GM18951 (cell line): ENCODE measurements at regions not wholly inside any gene's neighbourhood (a gene's known extent, or its start where the extent isn't known, plus 50 kb on each side); places are given as distances from the start of the nearest gene placed in this dataset.
"Not testable (repeated sequence)": the region's sequence is repeated elsewhere in the genome, so short reads cannot be mapped to it uniquely, and the experiment has no call there.

Source experiments
- in situ Hi-C: fragments of 300-500 bp; cut with MboI; formaldehyde crosslinking; loops from one replicate; pipeline ENCODE4 v1.12.0; 2022; ENCODE audit warnings: low sequenced_read_pairs, mixed read lengths, inconsistent platforms; ENCODE audit not compliant: unreplicated experiment

DNA sequence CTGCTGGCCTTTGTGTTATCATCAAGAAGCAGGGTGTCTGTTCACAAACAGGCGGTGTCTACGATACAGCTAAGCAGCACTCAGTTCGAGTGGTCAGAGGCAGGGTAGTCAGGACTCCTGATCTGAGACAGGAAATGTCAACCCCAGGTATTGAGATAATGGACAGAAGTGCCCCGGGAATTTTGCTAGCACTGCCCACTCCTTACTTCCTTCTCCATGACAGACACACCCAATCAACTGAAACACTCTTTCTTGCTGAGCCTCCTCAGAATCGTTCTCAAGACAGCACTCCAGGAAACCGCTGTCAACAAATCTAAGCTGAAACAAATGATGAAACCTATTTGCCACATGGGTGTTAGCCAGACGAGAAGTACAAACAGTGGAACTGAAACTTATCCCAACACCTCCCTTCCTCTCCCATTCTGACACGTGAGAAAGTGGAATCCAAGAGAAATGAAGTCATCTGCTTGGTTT is 109.3 kb downstream of the GTF2IRD2B start:
- in situ Hi-C loops = loop anchor here (25.0 kb wide), 2 partner anchors 214 to 489 kb away; no protein-coding TSS in a partner anchor

DNA sequence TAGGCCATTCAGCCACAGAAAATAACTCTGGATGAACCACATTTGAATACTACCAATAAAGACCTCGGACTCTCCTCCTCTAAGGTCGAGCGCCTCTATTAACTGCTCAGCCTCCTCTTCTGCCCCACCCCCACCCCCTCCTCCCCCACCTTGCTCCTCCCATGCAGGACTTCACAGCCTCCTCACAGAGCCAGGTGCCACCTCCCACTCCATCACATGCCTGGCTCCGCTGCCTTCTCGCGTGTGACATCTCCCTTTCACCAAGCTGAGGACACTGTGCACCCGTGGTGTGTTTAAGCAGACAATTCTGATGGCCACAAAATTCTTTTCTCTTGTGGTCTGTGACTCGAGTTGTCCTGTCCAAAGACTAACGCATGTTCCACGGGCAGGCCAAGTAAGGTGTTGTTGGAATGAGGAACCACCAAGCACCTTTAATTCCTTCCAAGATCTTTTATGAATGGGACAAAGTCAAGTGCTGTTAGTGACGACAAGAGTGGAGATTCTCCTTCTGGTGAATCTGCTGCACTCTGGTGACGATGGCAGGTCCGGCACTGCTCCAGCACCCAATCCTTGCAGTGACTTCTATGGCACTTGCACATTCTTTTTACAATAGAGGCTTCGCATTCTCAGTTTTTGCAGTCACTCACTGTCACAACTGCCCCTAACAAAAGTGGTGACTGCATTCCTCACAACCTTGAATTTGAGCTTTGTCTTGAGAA is 113.1 kb downstream of the GTF2IRD2B start:
- in situ Hi-C loops = loop anchor here (25.0 kb wide), 2 partner anchors 218 to 493 kb away; no protein-coding TSS in a partner anchor

- in situ Hi-C loops = loop anchor here (25.0 kb wide), 2 partner anchors 228 to 503 kb away; no protein-coding TSS in a partner anchor
Observed at GRCh38 chr7:75215460-75215859, 123.1 kb downstream of the GTF2IRD2B start.

GRCh38 chr7:75216963-75217362 is 124.6 kb downstream of the GTF2IRD2B start:
- in situ Hi-C loops = loop anchor here (25.0 kb wide), 2 partner anchors 230 to 505 kb away; no protein-coding TSS in a partner anchor

DNA sequence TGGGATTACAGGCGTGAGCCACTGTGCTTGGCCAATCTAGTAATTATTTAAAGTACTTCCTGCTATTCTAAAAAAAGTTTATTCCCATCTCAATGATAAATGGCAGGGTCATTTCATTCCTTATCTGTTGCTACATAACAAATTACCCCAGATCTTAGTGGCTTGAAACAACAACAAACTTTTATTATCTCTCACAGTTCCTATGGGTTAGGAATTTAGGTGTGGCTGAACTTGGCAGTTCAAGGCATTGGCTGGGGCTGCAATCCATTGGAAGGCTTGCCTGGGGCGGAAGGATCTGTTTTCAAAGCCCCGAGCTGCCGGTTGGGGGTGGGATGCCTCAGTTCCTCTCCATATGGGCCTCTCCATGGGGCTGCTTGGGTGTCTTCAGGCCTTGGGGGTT is 133.7 kb downstream of the GTF2IRD2B start:
- in situ Hi-C loops = not testable (repeated sequence)

DNA sequence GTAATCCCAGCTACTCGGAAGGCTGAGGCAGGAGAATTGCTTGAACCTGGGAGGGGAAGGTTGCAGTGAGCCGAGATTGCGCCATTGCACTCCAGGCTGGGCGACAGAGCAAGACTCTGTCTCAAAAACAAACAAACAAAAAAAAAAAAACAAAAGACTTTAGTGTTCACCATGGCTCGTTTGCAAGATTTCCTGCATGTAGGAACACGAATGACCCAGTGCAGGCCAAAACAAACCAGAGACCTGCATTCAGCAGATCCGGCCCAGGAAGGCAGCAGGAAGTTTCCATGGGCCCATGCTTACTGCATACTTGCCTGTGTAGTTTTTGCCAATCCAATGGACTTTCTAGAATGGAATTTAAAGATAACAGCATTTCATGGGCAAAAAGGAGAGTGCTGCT is 137.2 kb downstream of the GTF2IRD2B start:
- in situ Hi-C loops = not testable (repeated sequence)

GRCh38 chr7:75230558-75230957 is 138.2 kb downstream of the GTF2IRD2B start:
- in situ Hi-C loops = not testable (repeated sequence)

DNA sequence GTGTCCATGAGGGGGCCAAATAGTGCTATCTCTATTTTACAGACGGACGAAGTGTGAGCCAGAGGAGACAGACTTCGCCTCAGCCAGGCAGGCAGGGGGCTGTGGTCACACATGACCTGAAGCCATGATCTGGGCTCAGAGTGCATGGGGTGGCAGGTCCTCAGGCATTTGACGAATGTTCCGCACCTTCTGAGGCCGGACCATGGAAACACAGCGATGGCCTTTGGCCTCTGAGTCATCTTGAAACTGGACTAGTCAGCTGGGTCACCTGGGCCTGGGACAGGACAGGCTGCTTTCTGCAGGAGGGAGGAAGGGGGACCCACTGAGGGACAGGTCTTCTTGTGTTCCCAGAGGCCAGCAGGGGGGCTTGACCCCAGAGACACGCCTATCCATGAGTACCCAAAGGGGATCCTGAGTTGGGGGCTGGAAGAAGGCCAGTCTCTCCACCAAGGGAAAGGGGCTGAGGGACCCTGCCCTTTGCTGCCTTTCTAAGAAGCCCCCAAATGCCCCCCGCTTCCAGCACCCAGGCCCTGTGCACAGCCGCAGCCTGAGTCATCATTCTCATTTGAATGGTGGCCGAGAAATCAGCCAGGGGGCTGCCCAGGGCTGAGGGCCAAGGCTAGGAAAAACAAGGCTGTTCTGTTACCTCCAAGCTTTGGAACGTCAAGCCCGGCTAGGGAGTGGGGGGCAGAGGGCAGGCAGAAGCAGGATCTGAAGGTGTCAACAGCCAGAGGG is 142.9 kb downstream of the GTF2IRD2B start:
- in situ Hi-C loops = not testable (repeated sequence)

DNA sequence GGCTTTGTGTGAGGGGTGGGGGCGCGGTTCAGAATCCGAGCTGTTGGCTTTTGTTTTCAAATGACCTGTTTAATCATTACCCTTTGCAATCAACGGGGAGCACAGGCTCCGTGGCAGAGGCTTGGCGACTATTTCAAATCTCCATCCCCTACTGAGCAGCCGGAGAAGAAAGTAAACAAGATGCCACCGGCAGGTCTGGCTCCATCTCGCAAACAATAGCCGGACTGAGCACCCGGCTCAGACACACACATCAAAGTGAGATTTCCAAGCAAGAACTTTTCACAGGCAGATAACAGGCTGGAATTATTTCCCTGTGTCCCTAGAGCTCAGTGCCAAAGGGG is 143.4 kb downstream of the GTF2IRD2B start:
- in situ Hi-C loops = not testable (repeated sequence)

DNA sequence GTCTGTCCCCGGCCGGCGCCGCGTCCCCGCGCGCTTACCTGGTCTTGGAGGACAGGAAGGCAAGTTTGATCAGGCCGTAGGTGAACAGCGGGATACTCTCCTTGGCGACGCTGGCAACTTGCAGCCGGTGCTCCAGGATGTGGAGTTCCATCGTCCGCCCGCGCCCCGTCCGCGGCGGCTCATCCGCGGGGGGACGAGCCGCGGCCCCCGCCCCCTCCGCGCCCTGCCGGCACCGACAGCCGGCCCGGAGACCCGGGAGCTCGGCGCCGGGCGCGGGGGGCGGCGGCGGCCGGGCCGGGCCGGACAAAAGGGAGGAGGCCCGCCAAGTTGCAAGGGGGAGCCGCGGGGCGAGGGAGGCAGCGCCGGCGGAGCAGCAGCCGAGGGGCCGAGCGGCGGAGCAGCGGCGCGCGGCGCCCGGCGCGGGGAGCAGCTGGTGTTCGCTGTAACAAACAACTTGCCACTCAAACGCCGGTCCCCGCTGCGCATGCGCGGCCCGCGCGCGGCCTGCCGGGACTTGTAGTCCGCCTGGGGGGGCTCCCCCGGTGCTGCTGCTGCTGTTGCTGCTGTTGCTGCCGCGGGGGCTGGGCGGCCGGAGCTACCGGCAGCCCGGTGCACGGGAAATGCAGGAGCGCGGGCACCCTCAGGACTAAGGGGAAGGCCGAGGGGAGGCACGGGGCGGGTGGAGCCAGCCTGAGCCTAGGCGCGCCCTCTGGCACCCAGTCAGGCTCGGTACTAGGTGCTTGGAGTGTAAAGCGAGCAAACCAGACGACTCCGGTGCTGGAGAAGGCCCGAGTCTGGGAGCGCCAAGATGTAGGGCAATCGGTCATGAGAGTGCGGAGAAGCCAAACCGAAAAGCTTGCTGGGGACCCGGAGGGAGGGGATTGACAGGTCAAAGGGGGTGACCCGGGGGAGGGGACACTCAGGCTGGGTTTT is 145.1 kb downstream of the GTF2IRD2B start:
- in situ Hi-C loops = not testable (repeated sequence)

- in situ Hi-C loops = not testable (repeated sequence)
Observed at GRCh38 chr7:75238309-75238708, 145.9 kb downstream of the GTF2IRD2B start.

DNA sequence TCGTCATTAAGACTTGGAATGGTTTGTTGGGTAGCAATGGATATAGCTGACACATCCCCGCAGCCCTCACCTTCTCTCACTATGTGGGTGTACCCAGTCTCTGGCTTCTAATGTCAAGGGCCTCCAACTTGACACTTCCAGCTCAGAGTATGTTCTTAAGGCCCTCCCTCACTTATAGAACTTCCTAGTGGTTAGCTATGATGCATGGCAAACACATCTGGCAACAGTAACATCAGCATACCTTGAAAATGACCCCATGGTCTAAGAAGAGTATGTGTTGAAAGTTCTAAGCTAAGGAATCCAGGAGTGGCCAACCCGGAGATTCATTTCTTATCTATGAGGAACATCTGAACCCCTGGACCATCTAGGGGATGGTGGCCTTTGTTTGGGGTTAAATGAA is 151.2 kb downstream of the GTF2IRD2B start:
- in situ Hi-C loops = not testable (repeated sequence)

GRCh38 chr7:75248216-75248615 is 147.2 kb upstream of the TRIM73 start:
- in situ Hi-C loops = not testable (repeated sequence)

GRCh38 chr7:75254238-75254637 is 141.2 kb upstream of the TRIM73 start:
- in situ Hi-C loops = not testable (repeated sequence)

GRCh38 chr7:75257442-75257841 is 138.0 kb upstream of the TRIM73 start:
- in situ Hi-C loops = not testable (repeated sequence)

DNA sequence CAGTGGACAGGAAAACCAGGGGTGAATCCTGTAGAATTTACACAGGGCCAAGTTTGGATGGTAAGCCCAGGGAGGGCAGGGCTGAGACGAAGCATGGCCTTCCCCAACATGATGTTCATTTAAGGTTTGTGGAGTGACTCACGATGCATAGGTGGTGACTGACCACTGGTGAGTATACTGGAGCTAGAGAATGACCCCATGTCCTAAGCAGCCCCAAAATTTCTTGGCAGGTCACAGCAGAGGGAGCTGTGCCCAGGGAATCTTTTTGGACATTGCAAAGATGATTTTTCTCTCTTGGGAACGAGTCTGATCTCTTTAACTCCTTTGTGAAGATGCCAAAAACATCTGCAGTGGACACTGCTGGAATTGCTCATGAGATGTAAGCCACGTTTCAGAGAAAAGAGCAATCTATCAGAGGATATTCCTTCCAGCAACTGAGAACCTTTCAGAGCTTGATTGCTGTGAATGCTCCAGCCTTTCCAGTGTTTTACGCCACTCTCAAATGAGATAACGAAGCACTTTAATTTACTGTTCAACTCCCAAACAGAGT is 135.9 kb upstream of the TRIM73 start:
- in situ Hi-C loops = not testable (repeated sequence)

GRCh38 chr7:75261660-75262059 is 133.8 kb upstream of the TRIM73 start:
- in situ Hi-C loops = not testable (repeated sequence)

- in situ Hi-C loops = not testable (repeated sequence)
Observed at GRCh38 chr7:75268158-75268557, 127.3 kb upstream of the TRIM73 start.

DNA sequence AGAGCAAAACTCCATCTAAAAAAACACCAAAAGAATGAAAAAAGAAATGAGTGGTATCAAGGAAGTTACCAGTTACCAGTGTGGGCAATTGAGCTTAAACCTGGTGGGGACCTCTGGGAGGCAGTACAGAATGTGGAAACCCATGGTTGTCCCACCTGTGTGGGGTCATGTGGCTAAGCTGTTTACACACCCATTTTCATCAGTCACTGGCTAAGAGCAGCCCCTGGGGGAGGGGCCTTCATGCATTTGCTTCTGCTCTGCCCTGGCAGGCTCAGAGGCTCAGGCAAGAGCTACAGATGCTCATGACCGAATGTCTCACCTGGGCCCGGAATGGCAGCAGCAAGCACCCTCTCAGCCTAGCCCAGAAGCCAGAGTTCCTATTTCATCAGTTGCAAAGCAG is 126.3 kb upstream of the TRIM73 start:
- in situ Hi-C loops = not testable (repeated sequence)

DNA sequence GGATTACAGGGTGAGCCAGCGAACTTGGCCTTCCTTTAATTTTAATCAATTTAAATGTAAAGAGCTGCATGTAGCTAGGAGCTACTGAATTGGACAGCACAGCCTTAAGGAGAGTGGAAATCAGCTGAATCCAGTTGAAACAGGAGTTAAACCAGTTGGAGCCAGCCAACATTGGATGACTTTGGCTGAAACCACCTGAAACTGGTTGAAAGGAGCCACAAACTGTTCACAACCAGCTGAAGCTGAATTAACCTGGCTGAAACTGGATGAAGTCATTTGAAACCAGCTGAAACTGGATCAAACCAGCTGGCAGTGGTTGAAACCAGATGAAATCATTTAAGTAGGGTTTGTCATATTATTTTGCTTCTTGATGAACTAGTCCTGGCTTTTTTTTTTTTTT is 121.3 kb upstream of the TRIM73 start:
- in situ Hi-C loops = not testable (repeated sequence)
